T-cell (primary cell): ENCODE measurements at regions not wholly inside any gene's neighbourhood (a gene's known extent, or its start where the extent isn't known, plus 50 kb on each side); places are given as distances from the start of the nearest gene placed in this dataset.

Experiments
- ATAC-seq, 4 experiments: fragments of 200-7000 bp in 3 of 4; fragments of 150-1000 bp in 1 of 4; cut with Tn5 transposase; replicated peaks in 1 of 4; 1 replicate in 3 of 4; 2 replicates in 1 of 4; pipeline ENCODE4 v1.10.0; 2021; ENCODE audit warnings: moderate library complexity in 3 of 4, mild to moderate bottlenecking in 2 of 4, moderate number of reproducible peaks in 1 of 4
- CTCF ChIA-PET, 2 donors: fragments of 300-600 bp; sonication (Branson Sonifier 250); formaldehyde crosslinking; loops; one replicate each; lab custom pipeline; 2022; ENCODE audit warnings: antibody characterized with exemption in 2 of 2; lab: Charles Lee
- POLR2A ChIA-PET, 2 donors: fragments of 300-600 bp; sonication (Branson Sonifier 250); formaldehyde crosslinking; loops; one replicate each; lab custom pipeline; 2022; ENCODE audit warnings: antibody characterized with exemption in 2 of 2; lab: Charles Lee
- DNase-seq, 35 experiments: peaks; one replicate each; pipeline versions ENCODE4 v3.0.0 to v3.0.0-alpha.2; 2013 to 2023
- H3K27ac ChIP-seq: one replicate; pipeline ENCODE4 v1.5.1; 2013; ENCODE audit warnings: low read length
- H3K27me3 ChIP-seq, 2 experiments: replicated peaks in 1 of 2; 1 replicate in 1 of 2; 2 replicates in 1 of 2; pipeline versions ENCODE4 v1.6.1 to v1.7.0; 2013; ENCODE audit warnings: low read length in 1 of 2, mixed read lengths in 1 of 2; ENCODE audit not compliant: control insufficient read depth in 2 of 2, insufficient read depth in 2 of 2; ENCODE audit errors: extremely low read depth in 1 of 2
- H3K36me3 ChIP-seq, 2 donors: 1 replicate in 1 of 2; 2 replicates in 1 of 2; pipeline versions ENCODE4 v1.6.1 to v1.7.0; 2013; ENCODE audit warnings: low read length in 1 of 2; ENCODE audit not compliant: control insufficient read depth in 2 of 2, insufficient read depth in 1 of 2; ENCODE audit errors: extremely low read depth in 1 of 2
- H3K4me1 ChIP-seq, 2 experiments: 1 replicate in 1 of 2; 2 replicates in 1 of 2; pipeline versions ENCODE4 v1.6.1 to v1.7.0; 2013; ENCODE audit warnings: low read length in 2 of 2, mixed read lengths in 1 of 2; ENCODE audit not compliant: insufficient read depth in 2 of 2, control insufficient read depth in 1 of 2; ENCODE audit errors: extremely low read depth in 1 of 2
- H3K4me3 ChIP-seq, 2 donors: 1 replicate in 1 of 2; 2 replicates in 1 of 2; pipeline versions ENCODE4 v1.5.1 to v1.7.0; 2013; ENCODE audit warnings: mild to moderate bottlenecking in 2 of 2, low read length in 1 of 2, moderate library complexity in 1 of 2; ENCODE audit not compliant: control insufficient read depth in 1 of 2; ENCODE audit errors: extremely low read depth in 1 of 2
- H3K9me3 ChIP-seq: 2 replicates; pipeline ENCODE4 v1.7.0; 2013
- H3K27ac Mint-ChIP-seq, 2 donors: one replicate each; pipeline ENCODE4 v1.8.0; 2020 to 2021; ENCODE audit warnings: mild to moderate bottlenecking in 2 of 2, mixed read lengths in 2 of 2
- H3K27me3 Mint-ChIP-seq, 2 donors: one replicate each; pipeline ENCODE4 v1.8.0; 2021 to 2022; ENCODE audit warnings: mixed read lengths in 2 of 2
- H3K36me3 Mint-ChIP-seq: one replicate; pipeline ENCODE4 v1.8.0; 2021; ENCODE audit warnings: mixed read lengths
- H3K4me1 Mint-ChIP-seq, 3 donors: one replicate each; pipeline ENCODE4 v1.8.0; 2020 to 2022; ENCODE audit warnings: mixed read lengths in 3 of 3, mild to moderate bottlenecking in 1 of 3
- H3K4me3 Mint-ChIP-seq, 3 donors: one replicate each; pipeline ENCODE4 v1.8.0; 2020 to 2022; ENCODE audit warnings: mild to moderate bottlenecking in 3 of 3, mixed read lengths in 3 of 3, moderate library complexity in 3 of 3
- H3K9me3 Mint-ChIP-seq, 3 donors: one replicate each; pipeline ENCODE4 v1.8.0; 2020 to 2022; ENCODE audit warnings: mixed read lengths in 3 of 3
- WGBS: methylation state at CpG from one replicate; pipeline ENCODE4 v1.1.5; 2013; ENCODE audit warnings: missing lambda C conversion rate; ENCODE audit not compliant: insufficient coverage; 5-methylcytosine and 5-hydroxymethylcytosine counted together

DNA sequence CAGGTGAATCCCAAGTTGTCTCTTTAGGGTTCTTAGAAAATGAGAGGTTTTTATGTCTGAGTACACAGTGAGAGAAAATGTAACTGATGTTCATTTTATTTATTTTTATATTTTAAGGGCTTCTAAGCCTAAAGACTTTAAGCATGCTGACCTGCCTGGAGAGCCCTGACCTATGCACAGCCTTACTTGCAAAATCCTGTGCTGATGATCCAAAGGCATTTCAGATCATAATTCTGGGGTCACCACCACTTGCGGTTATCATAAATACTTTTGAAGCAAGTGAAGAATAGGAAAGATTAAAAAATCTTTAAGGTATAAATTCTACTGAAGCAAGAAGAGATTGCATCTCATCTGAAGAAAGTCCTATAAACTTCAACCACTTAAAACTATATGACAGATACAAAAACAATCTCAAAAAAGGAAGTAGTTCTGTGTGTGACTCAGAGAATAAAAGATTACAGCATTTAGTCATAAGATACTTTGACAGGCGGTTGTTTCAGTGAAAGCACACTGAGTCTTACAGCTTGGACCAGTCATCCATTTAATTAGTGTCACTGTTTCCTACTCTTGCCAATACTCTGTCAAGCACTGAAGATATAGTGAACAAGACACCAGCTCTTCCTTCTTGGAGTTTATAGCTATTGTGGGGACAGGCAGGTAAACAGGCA, 245.2 kb upstream of the DIPK2B start:
- H3K4me3 ChIP-seq = no peak overlapping the region
- H3K36me3 Mint-ChIP-seq = no peaks in the 10 kb centered on the region
- no peaks in the 10 kb centered on the region for H3K9me3 Mint-ChIP-seq
- no peak overlapping the region for H3K4me3 Mint-ChIP-seq
- H3K27me3 Mint-ChIP-seq = peaks cover 0 to 31% of the 10 kb centered on the region in 2 donors
- ATAC-seq (no peak), DNase-seq (no peak)
- H3K36me3 ChIP-seq = no peaks in the 10 kb centered on the region
- no peaks in the 10 kb centered on the region for H3K9me3 ChIP-seq
- H3K4me1 Mint-ChIP-seq = no peaks in the 10 kb centered on the region
- no peak overlapping the region for H3K27ac ChIP-seq
- H3K27ac Mint-ChIP-seq = no peak overlapping the region
- no peaks in the 10 kb centered on the region for H3K4me1 ChIP-seq
- ChIA-PET CTCF (interaction anchor here in 1 of 2 donors (0.6 kb wide), 1 partner anchor 228 kb away, joined by 4 read pairs; no protein-coding TSS in a partner anchor), POLR2A (no interaction called here)
- no peaks in the 10 kb centered on the region for H3K27me3 ChIP-seq
- no CpG with 5 or more reads among the region's 2 CpGs for WGBS

DNA sequence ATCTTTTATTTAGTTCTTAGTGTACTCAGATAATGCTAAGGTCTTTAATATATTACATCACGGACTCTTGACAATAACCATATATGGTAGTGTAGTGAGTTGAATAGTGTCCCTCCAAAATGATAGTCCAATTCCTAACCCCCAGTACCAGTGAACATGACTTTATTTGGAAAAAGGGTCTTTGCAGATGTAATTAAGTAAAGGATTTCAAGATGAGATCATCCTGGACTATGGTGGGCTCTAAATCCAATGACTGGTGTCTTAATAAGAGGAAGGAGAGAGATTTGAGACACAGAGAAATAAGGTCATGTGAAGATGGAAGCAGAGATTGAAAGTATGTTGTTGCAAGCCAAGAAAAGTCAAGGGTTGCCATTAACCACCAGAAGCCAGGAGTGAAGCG, 236.5 kb upstream of the DIPK2B start:
- Histone ChIP-seq H3K36me3 (no peaks in the 10 kb centered on the region), H3K27me3 (peaks cover 0 to 4% of the 10 kb centered on the region in 2 experiments), H3K27ac (no peak overlapping the region), H3K4me1 (no peaks in the 10 kb centered on the region), H3K9me3 (no peaks in the 10 kb centered on the region), H3K4me3 (no peak overlapping the region)
- Mint-ChIP-seq H3K27me3 (peaks cover 4 to 41% of the 10 kb centered on the region in 2 donors), H3K4me3 (no peak overlapping the region), H3K9me3 (no peaks in the 10 kb centered on the region), H3K4me1 (no peaks in the 10 kb centered on the region), H3K36me3 (no peaks in the 10 kb centered on the region), H3K27ac (no peak overlapping the region)
- no peak for DNase-seq
- ATAC-seq = no peak
- no CpG with 5 or more reads among the region's 2 CpGs for WGBS
- ChIA-PET CTCF (no interaction called here), POLR2A (no interaction called here)

DNA sequence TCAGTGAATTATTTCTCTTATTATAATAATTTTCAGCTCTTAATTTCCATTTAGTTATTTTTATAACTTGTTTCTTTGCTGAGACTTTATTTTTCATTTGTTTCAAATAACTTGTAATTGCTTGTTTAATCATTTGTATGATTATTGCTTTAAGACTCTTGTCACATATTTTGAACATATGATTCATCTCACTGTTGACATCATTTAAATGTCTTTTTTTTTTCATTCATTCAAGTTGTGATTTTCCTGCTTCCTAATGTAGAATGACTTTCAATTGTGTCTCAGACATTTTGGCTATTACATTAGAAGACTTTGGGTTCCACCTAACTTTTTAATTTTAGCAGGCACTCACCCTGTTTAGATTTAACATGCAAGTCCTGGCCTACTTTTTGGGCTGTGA, 234.8 kb upstream of the DIPK2B start:
- H3K27ac Mint-ChIP-seq = no peak overlapping the region
- no peak overlapping the region for H3K4me3 ChIP-seq
- no peaks in the 10 kb centered on the region for H3K9me3 ChIP-seq
- no peak for ATAC-seq
- H3K36me3 Mint-ChIP-seq = no peaks in the 10 kb centered on the region
- CTCF ChIA-PET = no interaction called here
- POLR2A ChIA-PET = no interaction called here
- H3K36me3 ChIP-seq = no peaks in the 10 kb centered on the region
- H3K27me3 Mint-ChIP-seq = peaks cover 7 to 46% of the 10 kb centered on the region in 2 donors
- DNase-seq = no peak
- H3K4me1 ChIP-seq = no peaks in the 10 kb centered on the region
- no peaks in the 10 kb centered on the region for H3K4me1 Mint-ChIP-seq
- H3K27me3 ChIP-seq = peaks cover 0 to 4% of the 10 kb centered on the region in 2 experiments
- no peak overlapping the region for H3K27ac ChIP-seq
- no peaks in the 10 kb centered on the region for H3K9me3 Mint-ChIP-seq
- H3K4me3 Mint-ChIP-seq = no peak overlapping the region

DNA sequence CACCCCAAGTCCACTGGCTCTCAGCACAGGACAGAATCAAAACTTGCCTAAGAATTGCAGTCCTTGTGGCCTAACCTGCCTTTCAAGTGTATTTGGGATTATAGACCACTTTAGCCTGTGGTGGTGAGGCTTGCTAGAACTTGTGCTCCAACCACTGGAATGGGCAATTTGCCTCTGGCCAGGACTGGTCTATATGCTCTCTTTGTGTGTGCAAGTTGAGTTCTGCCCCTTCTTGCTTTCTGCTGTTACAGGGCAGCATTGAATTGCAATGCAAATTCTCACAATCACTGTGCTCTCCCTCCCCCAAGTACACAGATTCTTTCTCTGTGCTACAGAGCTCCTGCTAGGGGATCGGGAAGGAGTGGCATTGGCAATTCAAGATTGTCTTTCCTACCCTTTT, 233.6 kb upstream of the DIPK2B start:
- Histone ChIP-seq H3K4me3 (no peak overlapping the region), H3K9me3 (no peaks in the 10 kb centered on the region), H3K36me3 (no peaks in the 10 kb centered on the region), H3K4me1 (no peaks in the 10 kb centered on the region), H3K27ac (no peak overlapping the region), H3K27me3 (peaks cover 0 to 4% of the 10 kb centered on the region in 2 experiments)
- no peak for DNase-seq
- no peaks in the 10 kb centered on the region for H3K4me1 Mint-ChIP-seq
- peaks cover 7 to 47% of the 10 kb centered on the region in 2 donors for H3K27me3 Mint-ChIP-seq
- ChIA-PET POLR2A (no interaction called here), CTCF (no interaction called here)
- no peak for ATAC-seq
- H3K36me3 Mint-ChIP-seq = no peaks in the 10 kb centered on the region
- WGBS = no CpG with 5 or more reads among the region's 1 CpG
- H3K9me3 Mint-ChIP-seq = no peaks in the 10 kb centered on the region
- H3K4me3 Mint-ChIP-seq = no peak overlapping the region
- H3K27ac Mint-ChIP-seq = no peak overlapping the region

DNA sequence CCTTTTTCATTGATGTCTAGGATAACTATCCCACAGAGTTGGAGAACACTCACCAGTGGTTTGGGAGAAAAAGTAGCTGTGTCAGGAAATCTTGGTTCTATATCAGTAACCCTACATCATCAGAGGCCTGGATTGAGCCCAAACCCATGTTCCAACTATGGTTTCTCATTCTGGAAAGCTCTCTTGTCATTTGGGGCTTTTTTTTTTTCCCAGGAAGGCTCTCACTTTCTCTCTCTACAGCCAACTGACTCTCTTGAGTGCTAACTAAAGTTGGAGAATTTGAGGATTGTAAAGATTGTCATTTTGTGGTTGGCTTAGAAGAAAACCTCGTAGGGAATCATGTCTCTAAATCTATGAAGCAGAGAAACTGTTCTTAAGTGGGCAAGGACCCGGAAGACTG, 228.2 kb upstream of the DIPK2B start:
- Mint-ChIP-seq H3K36me3 (no peaks in the 10 kb centered on the region), H3K4me1 (no peaks in the 10 kb centered on the region), H3K27ac (no peak overlapping the region), H3K9me3 (no peaks in the 10 kb centered on the region), H3K27me3 (peaks cover 10 to 30% of the 10 kb centered on the region in 2 donors), H3K4me3 (no peak overlapping the region)
- ChIA-PET CTCF (no interaction called here), POLR2A (no interaction called here)
- H3K36me3 ChIP-seq = no peaks in the 10 kb centered on the region
- H3K9me3 ChIP-seq = no peaks in the 10 kb centered on the region
- H3K27me3 ChIP-seq = peaks cover 0 to 4% of the 10 kb centered on the region in 2 experiments
- WGBS = no CpG with 5 or more reads among the region's 2 CpGs
- no peaks in the 10 kb centered on the region for H3K4me1 ChIP-seq
- DNase-seq (no peak), ATAC-seq (no peak)
- no peak overlapping the region for H3K27ac ChIP-seq
- H3K4me3 ChIP-seq = no peak overlapping the region

DNA sequence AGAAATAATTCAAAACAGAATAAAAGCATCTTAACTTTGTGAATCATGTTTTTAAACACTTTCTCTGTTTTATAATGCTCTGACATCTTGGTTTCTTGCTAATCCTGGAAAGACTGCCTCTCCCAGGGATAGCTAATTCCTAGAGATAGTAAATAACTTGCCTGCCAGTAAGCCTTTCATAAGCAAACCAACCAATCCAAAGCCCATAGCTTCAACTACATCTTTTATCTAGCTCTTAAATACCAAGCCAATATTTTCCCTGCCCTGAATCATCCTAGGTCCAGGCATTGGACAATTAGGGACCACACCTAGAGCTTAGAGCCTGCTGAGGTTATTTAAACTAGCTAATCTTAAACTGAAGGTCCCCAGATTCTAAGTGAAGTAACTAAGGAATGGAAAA, 223.7 kb upstream of the DIPK2B start:
- Mint-ChIP-seq H3K27me3 (peaks cover 6 to 18% of the 10 kb centered on the region in 2 donors), H3K4me1 (no peaks in the 10 kb centered on the region), H3K27ac (no peak overlapping the region), H3K36me3 (no peaks in the 10 kb centered on the region), H3K4me3 (no peak overlapping the region), H3K9me3 (no peaks in the 10 kb centered on the region)
- CTCF ChIA-PET = no interaction called here
- no peak overlapping the region for H3K27ac ChIP-seq
- DNase-seq (no peak), ATAC-seq (no peak)
- no peaks in the 10 kb centered on the region for H3K9me3 ChIP-seq
- H3K4me3 ChIP-seq = no peak overlapping the region
- peaks cover 0 to 5% of the 10 kb centered on the region in 2 experiments for H3K27me3 ChIP-seq
- POLR2A ChIA-PET = no interaction called here
- no peaks in the 10 kb centered on the region for H3K36me3 ChIP-seq
- no peaks in the 10 kb centered on the region for H3K4me1 ChIP-seq
